ENCODE measurements at regions not wholly inside any gene's neighbourhood (a gene's known extent, or its start where the extent isn't known, plus 50 kb on each side); places are given as distances from the start of the nearest gene placed in this dataset.

- Mint-ChIP-seq H3K36me3 (ENCODE audit: low read depth) (no peaks in the 10 kb centered on the region), H3K4me3 (no peak overlapping the region), H3K27ac (no peak overlapping the region), H3K27me3 (peaks cover 4% of the 10 kb centered on the region), H3K9me3 (no peaks in the 10 kb centered on the region), H3K4me1 (no peaks in the 10 kb centered on the region)
- intact Hi-C loops (cut with micrococcal nuclease), result no loop called here
- DNase-seq (no peak), ATAC-seq (ENCODE audit: low read depth) (no peak)
- no peak for TF ChIP-seq CTCF (IDR thresholded peaks at IDR 0.05)
- ChIA-PET CTCF (no interaction called here), POLR2A (no interaction called here)
Observed at GRCh38 chr6:63476302-63476701, 96.0 kb upstream of the LOC128125822 start.

GRCh38 chr6:63477422-63478040, 94.7 kb upstream of the LOC128125822 start:
- DNase-seq (no peak), ATAC-seq (ENCODE audit: low read depth) (no peak)
- intact Hi-C loops (cut with micrococcal nuclease), result no loop called here
- Mint-ChIP-seq H3K27ac (no peak overlapping the region), H3K4me3 (no peak overlapping the region), H3K27me3 (peaks cover 4% of the 10 kb centered on the region), H3K36me3 (ENCODE audit: low read depth) (no peaks in the 10 kb centered on the region), H3K9me3 (no peaks in the 10 kb centered on the region), H3K4me1 (no peaks in the 10 kb centered on the region)
- ChIA-PET CTCF (no interaction called here), POLR2A (no interaction called here)
- no peak for TF ChIP-seq CTCF (IDR thresholded peaks at IDR 0.05)

DNA sequence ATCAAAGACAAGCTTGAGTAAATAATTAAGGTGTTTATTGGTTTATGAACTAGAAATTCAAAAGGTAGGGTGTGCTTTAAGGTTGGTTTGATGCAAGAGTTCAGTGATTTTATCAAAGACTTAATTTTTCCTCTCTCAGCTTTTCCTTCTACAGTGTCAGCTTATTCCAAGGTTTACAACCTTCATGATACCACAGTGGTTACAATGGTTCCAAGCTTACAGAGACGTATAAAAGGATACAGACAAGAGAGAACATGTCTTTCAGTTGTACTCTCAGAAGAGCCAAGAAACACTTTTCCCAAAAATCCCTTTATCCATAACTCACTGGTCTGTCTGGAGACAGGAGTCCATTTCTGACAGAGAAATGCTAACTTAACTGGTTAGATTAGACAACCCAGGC, 93.5 kb upstream of the LOC128125822 start:
- no peak for TF ChIP-seq CTCF (IDR thresholded peaks at IDR 0.05)
- no peaks in the 10 kb centered on the region for H3K36me3 Mint-ChIP-seq (ENCODE audit: low read depth)
- DNase-seq, result no peak
- no peaks in the 10 kb centered on the region for H3K9me3 Mint-ChIP-seq
- no peak for ATAC-seq (ENCODE audit: low read depth)
- POLR2A ChIA-PET, result no interaction called here
- no peaks in the 10 kb centered on the region for H3K4me1 Mint-ChIP-seq
- no peak overlapping the region for H3K4me3 Mint-ChIP-seq
- intact Hi-C loops (cut with micrococcal nuclease), result no loop called here
- H3K27me3 Mint-ChIP-seq, result peaks cover 4% of the 10 kb centered on the region
- H3K27ac Mint-ChIP-seq, result no peak overlapping the region
- CTCF ChIA-PET, result no interaction called here

GRCh38 chr6:63486196-63486595, 86.1 kb upstream of the LOC128125822 start:
- POLR2A ChIA-PET, result no interaction called here
- TF ChIP-seq CTCF (IDR thresholded peaks at IDR 0.05), result no peak
- ATAC-seq (ENCODE audit: low read depth) (no peak), DNase-seq (no peak)
- Mint-ChIP-seq H3K4me3 (no peak overlapping the region), H3K27ac (no peak overlapping the region), H3K4me1 (no peaks in the 10 kb centered on the region), H3K27me3 (peaks cover 4% of the 10 kb centered on the region), H3K36me3 (ENCODE audit: low read depth) (no peaks in the 10 kb centered on the region), H3K9me3 (no peaks in the 10 kb centered on the region)
- CTCF ChIA-PET, result no interaction called here
- intact Hi-C loops (cut with micrococcal nuclease), result no loop called here

GRCh38 chr6:63487103-63487813, 85.0 kb upstream of the LOC128125822 start:
- POLR2A ChIA-PET, result no interaction called here
- no peak for DNase-seq

More at GRCh38 chr6:63487103-63487813, 85.0 kb upstream of the LOC128125822 start:
- no peak for TF ChIP-seq CTCF (IDR thresholded peaks at IDR 0.05)
- H3K9me3 Mint-ChIP-seq, result no peaks in the 10 kb centered on the region
- no peak for ATAC-seq (ENCODE audit: low read depth)
- H3K27ac Mint-ChIP-seq, result no peak overlapping the region
- no peak overlapping the region for H3K4me3 Mint-ChIP-seq
- H3K27me3 Mint-ChIP-seq, result peaks cover 4% of the 10 kb centered on the region
- CTCF ChIA-PET, result no interaction called here
- intact Hi-C loops (cut with micrococcal nuclease), result no loop called here
- H3K4me1 Mint-ChIP-seq, result no peaks in the 10 kb centered on the region
- no peaks in the 10 kb centered on the region for H3K36me3 Mint-ChIP-seq (ENCODE audit: low read depth)
